Kidney tubule cell (primary cell): ENCODE measurements at regions not wholly inside any gene's neighbourhood (a gene's known extent, or its start where the extent isn't known, plus 50 kb on each side); places are given as distances from the start of the nearest gene placed in this dataset.

ENCODE experiments used
- DNase-seq: peaks from one replicate; pipeline ENCODE4 v3.0.0-alpha.2; 2018; ENCODE audit warnings: low spot score

GRCh38 chr3:194279701-194280360 is 71.3 kb downstream of the CPN2 start:
- no peak for DNase-seq

GRCh38 chr3:194280777-194281176 is 70.4 kb downstream of the CPN2 start:
- no peak for DNase-seq

GRCh38 chr3:194281306-194281705 is 69.8 kb downstream of the CPN2 start:
- DNase-seq = no peak

DNA sequence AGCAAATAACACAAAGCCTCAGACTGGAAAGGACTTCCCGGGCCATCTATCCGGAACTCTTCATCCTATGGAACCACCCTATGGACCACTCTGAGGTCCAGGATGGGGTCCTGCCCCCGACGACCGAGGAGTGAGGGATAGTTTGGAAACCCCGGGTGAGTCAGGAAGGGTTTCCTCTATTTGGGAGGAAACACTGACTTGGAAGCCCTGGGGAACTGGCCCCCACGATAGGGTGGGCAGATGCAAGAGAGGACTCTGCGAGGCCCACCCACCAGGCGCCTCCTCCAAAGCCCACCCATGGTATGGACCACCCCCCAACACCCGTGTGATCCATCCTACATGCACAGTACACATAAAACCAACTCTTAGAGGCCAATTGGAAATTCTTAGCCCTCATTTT is 69.4 kb downstream of the CPN2 start:
- no peak for DNase-seq

- no peak for DNase-seq
Measured at GRCh38 chr3:194282436-194283122, 68.5 kb downstream of the CPN2 start.

GRCh38 chr3:194283221-194284006 is 67.7 kb downstream of the CPN2 start:
- no peak for DNase-seq

GRCh38 chr3:194284351-194284750 is 66.8 kb downstream of the CPN2 start:
- DNase-seq = no peak

DNA sequence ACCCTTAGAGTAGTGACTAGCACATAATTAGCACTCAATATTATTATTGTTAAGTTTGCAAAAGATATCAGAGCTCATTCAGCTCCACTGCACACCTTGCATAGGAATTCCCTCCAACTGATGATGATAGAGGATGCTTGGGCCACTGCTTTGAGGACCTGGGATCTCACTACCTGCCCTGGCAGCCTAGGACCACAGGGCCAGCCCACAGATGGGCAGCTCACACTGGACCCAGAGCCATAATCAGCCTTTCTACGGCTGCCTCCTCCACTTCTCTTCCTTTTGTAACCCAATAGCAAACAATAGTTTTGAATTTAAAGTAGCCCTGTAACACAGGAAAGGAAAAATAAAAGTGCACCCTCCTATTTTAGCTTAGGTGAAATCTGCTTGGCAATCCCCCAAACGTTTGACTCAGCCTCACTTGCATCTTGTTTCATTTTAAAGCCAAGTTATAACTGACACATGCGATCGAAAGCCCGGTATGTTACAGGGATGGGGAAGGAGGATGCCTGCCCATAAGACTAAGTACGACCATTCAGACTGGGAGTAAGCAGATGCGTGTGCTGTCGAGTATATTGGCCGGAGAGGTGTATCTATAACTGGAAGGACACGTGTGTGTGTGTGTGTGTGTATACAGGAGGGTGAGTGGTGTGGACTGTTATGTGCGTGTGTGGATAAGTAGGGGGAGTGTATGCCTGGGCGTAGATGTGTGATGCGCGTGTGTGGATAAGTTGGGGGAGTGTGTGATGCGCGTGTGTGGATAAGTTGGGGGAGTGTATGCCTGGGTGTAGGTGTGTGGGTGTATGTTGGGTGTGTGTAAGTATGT is 65.9 kb downstream of the CPN2 start:
- DNase-seq = peak; percentile 21

GRCh38 chr3:194285850-194286197 is 65.3 kb downstream of the CPN2 start:
- no peak for DNase-seq

DNA sequence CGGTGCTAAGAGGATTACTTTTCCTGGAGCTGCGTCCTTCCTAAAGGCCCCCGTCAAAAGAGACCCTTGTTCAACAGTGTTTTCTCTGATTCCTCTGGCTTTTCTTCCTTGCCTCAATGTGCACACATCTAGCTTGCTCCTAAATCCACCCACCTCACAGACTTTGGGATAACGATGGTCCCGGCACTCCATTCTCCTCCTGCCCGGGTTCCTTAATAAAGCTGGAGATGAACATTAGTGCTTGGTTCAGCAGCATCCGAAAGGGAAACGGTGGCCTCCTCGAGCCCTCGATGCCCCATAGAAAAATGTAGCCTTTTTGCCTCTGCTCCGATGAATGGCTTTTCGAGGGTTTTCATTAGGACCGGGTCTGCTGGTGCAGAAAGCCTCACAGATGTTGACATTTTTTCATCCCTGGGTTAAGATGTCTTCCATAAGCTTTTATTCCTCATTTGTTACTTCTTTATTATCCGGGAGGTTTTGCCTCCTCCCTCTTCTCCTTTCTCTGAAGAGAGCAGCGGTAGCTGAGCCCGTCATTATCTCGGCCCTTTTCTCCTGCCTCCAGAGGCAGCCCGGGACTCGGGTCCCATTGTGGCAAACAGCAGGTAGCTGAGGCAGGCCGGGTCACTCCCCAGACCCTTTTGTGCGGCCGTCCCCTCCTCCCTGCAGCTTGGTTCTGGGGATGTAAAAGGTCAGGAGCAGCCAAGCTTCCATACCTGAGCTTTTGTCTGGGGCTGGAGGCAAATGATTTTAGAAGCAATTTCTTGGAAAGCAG is 64.6 kb downstream of the CPN2 start:
- DNase-seq = no peak

- no peak for DNase-seq
Measured at GRCh38 chr3:194287374-194287773, 63.8 kb downstream of the CPN2 start.

DNA sequence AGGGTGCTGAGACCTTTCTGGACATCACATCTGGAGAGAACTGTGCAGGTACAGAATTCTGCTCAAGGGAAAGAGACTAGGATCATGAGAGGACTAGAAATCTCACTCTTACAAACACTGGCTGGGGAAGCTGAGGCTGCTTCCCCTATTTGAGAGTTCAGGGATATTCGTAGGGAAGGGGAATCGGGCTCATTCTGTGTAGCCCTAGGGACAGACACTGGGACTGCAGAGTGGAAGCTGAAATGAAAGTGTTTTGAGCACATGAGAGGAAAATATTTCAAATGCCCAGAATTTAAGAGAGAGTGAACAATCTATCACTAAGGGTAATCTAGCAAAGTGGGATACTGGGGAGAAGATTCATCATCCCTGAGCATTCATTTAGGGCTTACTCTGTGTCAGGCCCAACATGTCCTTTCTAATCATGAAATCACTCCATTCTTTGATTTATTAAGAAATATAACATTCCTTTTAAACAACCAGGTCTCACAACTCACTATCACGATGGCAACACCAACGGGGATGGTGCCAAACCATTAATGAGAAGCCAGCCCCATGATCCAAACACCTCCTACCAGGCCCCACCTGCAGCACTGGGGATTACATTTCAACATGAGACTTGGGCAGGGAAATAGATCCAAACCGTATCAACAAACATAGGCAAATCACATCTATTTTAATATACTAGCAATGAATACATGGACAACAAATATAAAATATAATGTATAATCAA is 63.0 kb downstream of the CPN2 start:
- no peak for DNase-seq
